ENCODE measurements at regions not wholly inside any gene's neighbourhood (a gene's known extent, or its start where the extent isn't known, plus 50 kb on each side); places are given as distances from the start of the nearest gene placed in this dataset.

- TF ChIP-seq THAP9 (CRISPR knock-in tag; IDR thresholded peaks at IDR 0.05; ENCODE audit: borderline replicate concordance): no peak
- no peak for TF ChIP-seq ZFP37 (CRISPR knock-in tag; IDR thresholded peaks at IDR 0.05; ENCODE audit: borderline replicate concordance)
- no peak for TF ChIP-seq RBAK (CRISPR knock-in tag; IDR thresholded peaks at IDR 0.05)
- TF ChIP-seq HNRNPK (IDR thresholded peaks at IDR 0.05; ENCODE audit: low read depth, low read length, poor library complexity, severe bottlenecking): no peak
- TF ChIP-seq ZNF746 (CRISPR knock-in tag; IDR thresholded peaks at IDR 0.05): no peak
- no peak for TF ChIP-seq PCBP2 (optimal IDR thresholded peaks at IDR 0.05; ENCODE audit: low read depth, low read length, poor library complexity, severe bottlenecking)
- TF ChIP-seq RBFOX2 (IDR thresholded peaks at IDR 0.05; ENCODE audit: low read depth, low read length): no peak
- no peak for TF ChIP-seq ZNF44 (CRISPR knock-in tag; IDR thresholded peaks at IDR 0.05)
- no peak for TF ChIP-seq SP1 (IDR thresholded peaks at IDR 0.05)
- TF ChIP-seq SP1 (CRISPR knock-in tag; IDR thresholded peaks at IDR 0.05): no peak
- no peak for TF ChIP-seq EEA1 (CRISPR knock-in tag; IDR thresholded peaks at IDR 0.05; ENCODE audit: borderline replicate concordance)
- TF ChIP-seq BORCS8-MEF2B (CRISPR knock-in tag; IDR thresholded peaks at IDR 0.05): no peak
- TF ChIP-seq ZNF775 (CRISPR knock-in tag; IDR thresholded peaks at IDR 0.05; ENCODE audit: borderline replicate concordance): no peak
Observed at GRCh38 chr2:124988794-124989193, 963.7 kb downstream of the CNTNAP5 start (continued).

GRCh38 chr2:124993809-124994208 lies 968.7 kb downstream of the CNTNAP5 start:
- ATAC-seq: no peak
- no peak for FAIRE-seq
- no peaks in the 10 kb centered on the region for H3K27me3 ChIP-seq (ENCODE audit: control insufficient read depth in 1 of 2, insufficient read depth in 2 of 2, low read length in 2 of 2)
- in situ Hi-C loops (cut with HindIII; ENCODE audit: extremely low pct_ligation_motif_present, low pct_unique_long_range_greater_than_20kb) (no loop called here), intact Hi-C loops (cut with micrococcal nuclease; ENCODE audit: unreplicated experiment) (no loop called here)
- ChIA-PET CTCF (ENCODE audit: low intra/inter-chr PET ratio, low total read pairs) (no interaction called here), POLR2A (no interaction called here)
- DNase-seq (ENCODE audit: low spot score): no peak
- 3% methylated on average over 4 of the region's 4 CpGs for WGBS (ENCODE audit: low lambda C conversion rate)
- no peak overlapping the region for H3K9ac ChIP-seq (ENCODE audit: insufficient read depth, low read depth, low read length)
- H2AFZ ChIP-seq (ENCODE audit: low read length): no peak overlapping the region
- peaks cover 36% of the 10 kb centered on the region for H3K9me3 ChIP-seq (ENCODE audit: low read length)
- H3K79me2 ChIP-seq (ENCODE audit: insufficient read depth, low read length): no peaks in the 10 kb centered on the region
- H4K20me1 ChIP-seq (ENCODE audit: insufficient read depth, low read length): no peaks in the 10 kb centered on the region
- no peak overlapping the region for H3K4me2 ChIP-seq (ENCODE audit: low read depth, low read length)
- BruUV-seq (replicated peaks): no TSS peak
- H3K4me3 ChIP-seq (replicated peaks in 1 of 3; ENCODE audit: insufficient read depth in 1 of 3, low read depth in 2 of 3, low read length in 3 of 3): no peak overlapping the region
- no peaks in the 10 kb centered on the region for H3K36me3 ChIP-seq (replicated peaks in 1 of 2; ENCODE audit: control insufficient read depth in 1 of 2, insufficient read depth in 2 of 2, low read length in 2 of 2)
- no peaks in the 10 kb centered on the region for H3K4me1 ChIP-seq (ENCODE audit: insufficient read depth, low read length)
- no peak overlapping the region for H3K27ac ChIP-seq (ENCODE audit: extremely low read length, insufficient read depth, low read length)
- TF ChIP-seq ZNF841 (CRISPR knock-in tag; IDR thresholded peaks at IDR 0.05; ENCODE audit: borderline replicate concordance) (no peak), RCOR2 (CRISPR knock-in tag; IDR thresholded peaks at IDR 0.05) (no peak), ZNF550 (CRISPR knock-in tag; IDR thresholded peaks at IDR 0.05; ENCODE audit: borderline replicate concordance) (no peak), ZNF704 (CRISPR knock-in tag; IDR thresholded peaks at IDR 0.05; ENCODE audit: borderline replicate concordance) (no peak), ZKSCAN8 (CRISPR knock-in tag; IDR thresholded peaks at IDR 0.05; ENCODE audit: borderline replicate concordance) (no peak), RARG (CRISPR knock-in tag; IDR thresholded peaks at IDR 0.05; ENCODE audit: low read depth) (no peak), ZNF367 (CRISPR knock-in tag; IDR thresholded peaks at IDR 0.05; ENCODE audit: borderline replicate concordance) (no peak), ZNF513 (CRISPR knock-in tag; conservative IDR thresholded peaks at IDR 0.05) (no peak)

Data from HepG2 (cell line).